Liver (tissue), 8 donors: ENCODE measurements at regions not wholly inside any gene's neighbourhood (a gene's known extent, or its start where the extent isn't known, plus 50 kb on each side); places are given as distances from the start of the nearest gene placed in this dataset.

Source experiments
- DNase-seq: peaks from one replicate; pipeline ENCODE4 v3.0.0-alpha.2; 2017; ENCODE audit warnings: low spot score
- H3K27ac ChIP-seq, 2 donors: one replicate each; pipeline ENCODE4 v1.7.0; 2013; ENCODE audit warnings: inconsistent platforms in 2 of 2, low read length in 2 of 2, control low read depth in 1 of 2, low read depth in 1 of 2, mild to moderate bottlenecking in 1 of 2
- H3K27me3 ChIP-seq, 4 donors: one replicate each; pipeline versions ENCODE4 v1.6.1 to v1.7.0; 2013; ENCODE audit warnings: low read length in 3 of 4, inconsistent platforms in 1 of 4, mild to moderate bottlenecking in 1 of 4, moderate library complexity in 1 of 4; ENCODE audit not compliant: control insufficient read depth in 4 of 4, insufficient read depth in 4 of 4
- H3K36me3 ChIP-seq, 4 donors: one replicate each; pipeline versions ENCODE4 v1.6.1 to v1.7.0; 2013; ENCODE audit warnings: low read length in 3 of 4, mild to moderate bottlenecking in 3 of 4, low read depth in 1 of 4, moderate library complexity in 1 of 4; ENCODE audit not compliant: control insufficient read depth in 4 of 4, insufficient read depth in 3 of 4
- H3K4me1 ChIP-seq, 4 donors: one replicate each; pipeline versions ENCODE4 v1.6.1 to v1.7.0; 2013; ENCODE audit warnings: low read length in 3 of 4, mild to moderate bottlenecking in 3 of 4, moderate library complexity in 1 of 4; ENCODE audit not compliant: control insufficient read depth in 4 of 4, insufficient read depth in 4 of 4
- H3K4me3 ChIP-seq, 3 donors: one replicate each; pipeline versions ENCODE4 v1.6.1 to v1.7.0; 2013; ENCODE audit warnings: low read length in 3 of 3, control low read depth in 1 of 3, low read depth in 1 of 3, mild to moderate bottlenecking in 1 of 3
- H3K9ac ChIP-seq, 2 donors: one replicate each; pipeline ENCODE4 v1.7.0; 2013; ENCODE audit warnings: low read length in 2 of 2, mild to moderate bottlenecking in 2 of 2, moderate library complexity in 2 of 2, control low read depth in 1 of 2, low read depth in 1 of 2
- H3K9me3 ChIP-seq, 4 donors: one replicate each; pipeline versions ENCODE4 v1.6.1 to v1.7.0; 2013; ENCODE audit warnings: low read length in 3 of 4; ENCODE audit not compliant: control insufficient read depth in 4 of 4
- ATF3 ChIP-seq: IDR thresholded peaks from 2 replicates; pipeline ENCODE4 v1.6.1; 2016; ENCODE audit warnings: antibody characterized with exemption
- CTCF ChIP-seq: fragments of 150-350 bp; IDR thresholded peaks from 2 replicates; pipeline ENCODE4 v1.5.1; 2017; ENCODE audit warnings: improper control_type of control experiment, low read depth, low read length; ENCODE audit not compliant: missing input control
- FOXA1 ChIP-seq: IDR thresholded peaks from 2 replicates; pipeline ENCODE4 v1.6.1; 2016; ENCODE audit warnings: antibody characterized with exemption
- FOXA2 ChIP-seq: IDR thresholded peaks from 2 replicates; pipeline ENCODE4 v1.6.1; 2016; ENCODE audit warnings: antibody characterized with exemption
- GABPA ChIP-seq, 2 donors: IDR thresholded peaks in 1 of 2; conservative IDR thresholded peaks in 1 of 2; 2 replicates each; pipeline ENCODE4 v1.6.1; 2016; ENCODE audit warnings: antibody characterized with exemption in 2 of 2, mild to moderate bottlenecking in 1 of 2, moderate library complexity in 1 of 2
- HNF4A ChIP-seq, 2 donors: conservative IDR thresholded peaks; 2 replicates each; pipeline ENCODE4 v1.6.1; 2016; ENCODE audit warnings: antibody characterized with exemption in 2 of 2, mild to moderate bottlenecking in 2 of 2
- HNF4G ChIP-seq: IDR thresholded peaks from 2 replicates; pipeline ENCODE4 v1.6.1; 2016; ENCODE audit warnings: antibody characterized with exemption
- JUND ChIP-seq, 2 donors: IDR thresholded peaks; 2 replicates each; pipeline ENCODE4 v1.6.1; 2016; ENCODE audit warnings: antibody characterized with exemption in 2 of 2
- MAX ChIP-seq: IDR thresholded peaks from 2 replicates; pipeline ENCODE4 v1.6.1; 2016; ENCODE audit warnings: antibody characterized with exemption
- NR2F2 ChIP-seq: IDR thresholded peaks from 2 replicates; pipeline ENCODE4 v1.6.1; 2016; ENCODE audit warnings: antibody characterized with exemption
- RAD21 ChIP-seq, 2 donors: IDR thresholded peaks; 2 replicates each; pipeline ENCODE4 v1.6.1; 2016; ENCODE audit warnings: antibody characterized with exemption in 2 of 2, mild to moderate bottlenecking in 2 of 2
- REST ChIP-seq: IDR thresholded peaks from 2 replicates; pipeline ENCODE4 v1.6.1; 2016; ENCODE audit warnings: antibody characterized with exemption, mild to moderate bottlenecking
- RXRA ChIP-seq, 2 donors: IDR thresholded peaks; 2 replicates each; pipeline ENCODE4 v1.6.1; 2017 to 2018; ENCODE audit warnings: antibody characterized with exemption in 2 of 2, mild to moderate bottlenecking in 1 of 2
- SP1 ChIP-seq: IDR thresholded peaks from 2 replicates; pipeline ENCODE4 v1.6.1; 2018; ENCODE audit warnings: antibody characterized with exemption, mild to moderate bottlenecking
- YY1 ChIP-seq: IDR thresholded peaks from 2 replicates; pipeline ENCODE4 v1.6.1; 2016; ENCODE audit warnings: antibody characterized with exemption, mild to moderate bottlenecking
- WGBS: extraction: QIAGEN DNeasy Blood & Tissue Kit; methylation state at CpG from one replicate; pipeline ENCODE4 v1.1.7; 2013; 5-methylcytosine and 5-hydroxymethylcytosine counted together
- donor health status: healthy.
- donor health status: healthy.
- donor health status: healthy.
- donor health status: healthy.
- donor health status: healthy.

GRCh38 chr18:71168557-71169145, 879.8 kb downstream of the SOCS6 start:
- Histone ChIP-seq H3K27ac (no peak overlapping the region), H3K9me3 (no peaks in the 10 kb centered on the region), H3K36me3 (no peaks in the 10 kb centered on the region), H3K9ac (no peak overlapping the region), H3K27me3 (no peaks in the 10 kb centered on the region), H3K4me3 (no peak overlapping the region), H3K4me1 (no peaks in the 10 kb centered on the region)
- no peak for DNase-seq
- 50% methylated on average over 4 of the region's 4 CpGs for WGBS
- TF ChIP-seq GABPA (IDR thresholded peaks at IDR 0.05 in 1 of 2, conservative IDR thresholded peaks at IDR 0.05 in 1 of 2) = no peak
- TF ChIP-seq NR2F2 = peak; percentile 29
- no peak for TF ChIP-seq JUND (IDR thresholded peaks at IDR 0.05)
- TF ChIP-seq SP1 = no peak
- TF ChIP-seq RXRA (IDR thresholded peaks at IDR 0.05) = peak; percentile 21 to 26
- TF ChIP-seq YY1 = no peak

- no peak for DNase-seq
- H3K36me3 ChIP-seq = no peaks in the 10 kb centered on the region
- TF ChIP-seq NR2F2 (peak; percentile 57), FOXA2 (no peak)
- no peak overlapping the region for H3K9ac ChIP-seq
- no peaks in the 10 kb centered on the region for H3K27me3 ChIP-seq
- H3K4me3 ChIP-seq = no peak overlapping the region
- H3K4me1 ChIP-seq = no peaks in the 10 kb centered on the region
- no peak overlapping the region for H3K27ac ChIP-seq
- WGBS = 45% methylated on average over 3 of the region's 3 CpGs
- no peaks in the 10 kb centered on the region for H3K9me3 ChIP-seq
Observed at GRCh38 chr18:71136487-71136886, 847.6 kb downstream of the SOCS6 start.

GRCh38 chr18:71134122-71134521, 845.3 kb downstream of the SOCS6 start:
- Histone ChIP-seq H3K27me3 (no peaks in the 10 kb centered on the region), H3K4me1 (no peaks in the 10 kb centered on the region), H3K9ac (no peak overlapping the region), H3K36me3 (no peaks in the 10 kb centered on the region), H3K27ac (no peak overlapping the region), H3K9me3 (no peaks in the 10 kb centered on the region), H3K4me3 (no peak overlapping the region)
- TF ChIP-seq HNF4G (no peak), FOXA2 (no peak), FOXA1 (no peak), REST (no peak), RAD21 (IDR thresholded peaks at IDR 0.05) (no peak), ATF3 (no peak), MAX (no peak), HNF4A (conservative IDR thresholded peaks at IDR 0.05) (no peak), YY1 (no peak), SP1 (no peak), NR2F2 (no peak), CTCF (no peak)
- DNase-seq = no peak
- 77% methylated on average over 4 of the region's 4 CpGs for WGBS
